ENCODE measurements at regions not wholly inside any gene's neighbourhood (a gene's known extent, or its start where the extent isn't known, plus 50 kb on each side); places are given as distances from the start of the nearest gene placed in this dataset.

GRCh38 chr18:43710135-43710534 lies 432.8 kb upstream of the SYT4 start:
- no peaks in the 10 kb centered on the region for H3K27me3 Mint-ChIP-seq

GRCh38 chr18:43714343-43715010 lies 437.2 kb upstream of the SYT4 start:
- H3K9me3 Mint-ChIP-seq (ENCODE audit: insufficient read depth): no peaks in the 10 kb centered on the region
- Histone ChIP-seq H3K4me3 (ENCODE audit: control extremely low read depth in 1 of 5, extremely low read depth in 1 of 5, insufficient read depth in 1 of 5, low read depth in 2 of 5, low read length in 4 of 5) (no peak overlapping the region), H3K79me2 (ENCODE audit: control insufficient read depth, insufficient read depth, low read length) (no peaks in the 10 kb centered on the region), H2AFZ (ENCODE audit: insufficient read depth, low read depth, low read length, poor library complexity, severe bottlenecking) (no peak overlapping the region), H3K27me3 (replicated peaks in 1 of 4; ENCODE audit: control extremely low read depth in 1 of 4, control insufficient read depth in 3 of 4, insufficient read depth in 4 of 4, low read length in 3 of 4) (peaks cover 0 to 2% (median 0%) of the 10 kb centered on the region in 4 experiments), H3K27ac (ENCODE audit: low read length in 2 of 2) (no peak overlapping the region), H3K4me2 (replicated peaks; ENCODE audit: low read depth, low read length, poor library complexity, severe bottlenecking) (no peak overlapping the region), H3K9me3 (ENCODE audit: control extremely low read depth in 1 of 3, control insufficient read depth in 2 of 3, insufficient read depth in 1 of 3, low read length in 2 of 3) (peaks cover 0 to 2% (median 0%) of the 10 kb centered on the region in 3 donors), H3K9ac (ENCODE audit: low read length) (no peak overlapping the region), H4K20me1 (ENCODE audit: control insufficient read depth, insufficient read depth, low read length, poor library complexity, severe bottlenecking) (no peaks in the 10 kb centered on the region), H3K4me1 (ENCODE audit: control insufficient read depth in 2 of 2, insufficient read depth in 2 of 2, low read length in 2 of 2) (no peaks in the 10 kb centered on the region), H3K36me3 (replicated peaks in 1 of 2; ENCODE audit: control extremely low read depth in 1 of 2, control insufficient read depth in 1 of 2, extremely low read depth in 1 of 2, insufficient read depth in 2 of 2, low read length in 1 of 2) (no peaks in the 10 kb centered on the region)
- intact Hi-C loops (cut with micrococcal nuclease): no loop called here
- ChIA-PET CTCF (no interaction called here), POLR2A (no interaction called here)
- no peak for ATAC-seq (ENCODE audit: low read depth)
- WGBS (ENCODE audit: insufficient coverage): 100% methylated on average over 1 of the region's 3 CpGs
- no peak for DNase-seq
- no peak overlapping the region for H3K27ac Mint-ChIP-seq
- no peak overlapping the region for H3K4me3 Mint-ChIP-seq
- no peaks in the 10 kb centered on the region for H3K27me3 Mint-ChIP-seq
- TF ChIP-seq, protein P1, sequence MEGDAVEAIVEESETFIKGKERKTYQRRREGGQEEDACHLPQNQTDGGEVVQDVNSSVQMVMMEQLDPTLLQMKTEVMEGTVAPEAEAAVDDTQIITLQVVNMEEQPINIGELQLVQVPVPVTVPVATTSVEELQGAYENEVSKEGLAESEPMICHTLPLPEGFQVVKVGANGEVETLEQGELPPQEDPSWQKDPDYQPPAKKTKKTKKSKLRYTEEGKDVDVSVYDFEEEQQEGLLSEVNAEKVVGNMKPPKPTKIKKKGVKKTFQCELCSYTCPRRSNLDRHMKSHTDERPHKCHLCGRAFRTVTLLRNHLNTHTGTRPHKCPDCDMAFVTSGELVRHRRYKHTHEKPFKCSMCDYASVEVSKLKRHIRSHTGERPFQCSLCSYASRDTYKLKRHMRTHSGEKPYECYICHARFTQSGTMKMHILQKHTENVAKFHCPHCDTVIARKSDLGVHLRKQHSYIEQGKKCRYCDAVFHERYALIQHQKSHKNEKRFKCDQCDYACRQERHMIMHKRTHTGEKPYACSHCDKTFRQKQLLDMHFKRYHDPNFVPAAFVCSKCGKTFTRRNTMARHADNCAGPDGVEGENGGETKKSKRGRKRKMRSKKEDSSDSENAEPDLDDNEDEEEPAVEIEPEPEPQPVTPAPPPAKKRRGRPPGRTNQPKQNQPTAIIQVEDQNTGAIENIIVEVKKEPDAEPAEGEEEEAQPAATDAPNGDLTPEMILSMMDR (IDR thresholded peaks at IDR 0.05): no peak
- no peaks in the 10 kb centered on the region for H3K4me1 Mint-ChIP-seq

More at GRCh38 chr18:43710135-43710534, 432.8 kb upstream of the SYT4 start:
- Histone ChIP-seq H3K79me2 (ENCODE audit: control insufficient read depth, insufficient read depth, low read length) (no peaks in the 10 kb centered on the region), H4K20me1 (ENCODE audit: control insufficient read depth, insufficient read depth, low read length, poor library complexity, severe bottlenecking) (no peaks in the 10 kb centered on the region), H3K4me3 (ENCODE audit: control extremely low read depth in 1 of 5, extremely low read depth in 1 of 5, insufficient read depth in 1 of 5, low read depth in 2 of 5, low read length in 4 of 5) (no peak overlapping the region), H3K4me2 (replicated peaks; ENCODE audit: low read depth, low read length, poor library complexity, severe bottlenecking) (no peak overlapping the region), H3K27ac (ENCODE audit: low read length in 2 of 2) (no peak overlapping the region), H3K4me1 (ENCODE audit: control insufficient read depth in 2 of 2, insufficient read depth in 2 of 2, low read length in 2 of 2) (no peaks in the 10 kb centered on the region), H2AFZ (ENCODE audit: insufficient read depth, low read depth, low read length, poor library complexity, severe bottlenecking) (no peak overlapping the region), H3K27me3 (replicated peaks in 1 of 4; ENCODE audit: control extremely low read depth in 1 of 4, control insufficient read depth in 3 of 4, insufficient read depth in 4 of 4, low read length in 3 of 4) (no peaks in the 10 kb centered on the region), H3K36me3 (replicated peaks in 1 of 2; ENCODE audit: control extremely low read depth in 1 of 2, control insufficient read depth in 1 of 2, extremely low read depth in 1 of 2, insufficient read depth in 2 of 2, low read length in 1 of 2) (no peaks in the 10 kb centered on the region), H3K9ac (ENCODE audit: low read length) (no peak overlapping the region), H3K9me3 (ENCODE audit: control extremely low read depth in 1 of 3, control insufficient read depth in 2 of 3, insufficient read depth in 1 of 3, low read length in 2 of 3) (no peaks in the 10 kb centered on the region)
- Mint-ChIP-seq H3K4me1 (no peaks in the 10 kb centered on the region), H3K27ac (no peak overlapping the region), H3K4me3 (no peak overlapping the region), H3K9me3 (ENCODE audit: insufficient read depth) (no peaks in the 10 kb centered on the region)
- ChIA-PET POLR2A (no interaction called here), CTCF (no interaction called here)
- ATAC-seq (ENCODE audit: low read depth) (no peak), DNase-seq (no peak)
- WGBS (ENCODE audit: insufficient coverage): no CpG with 5 or more reads among the region's 4 CpGs
- TF ChIP-seq, protein P1 (IDR thresholded peaks at IDR 0.05): no peak
- TF ChIP-seq EZH2 (IDR thresholded peaks at IDR 0.05; ENCODE audit: borderline replicate concordance, insufficient read depth, low read depth, low read length, poor library complexity, severe bottlenecking): no peak
- intact Hi-C loops (cut with micrococcal nuclease): no loop called here

Measured in B cell (primary cell).